ENCODE measurements at regions not wholly inside any gene's neighbourhood (a gene's known extent, or its start where the extent isn't known, plus 50 kb on each side); places are given as distances from the start of the nearest gene placed in this dataset.

GRCh38 chr11:107116358-107116757 lies 98.1 kb upstream of the GUCY1A2 start:
- BruUV-seq (replicated peaks), result no TSS peak
- ChIA-PET RAD21 (ENCODE audit: low non-redundant PET in 1 of 2, low total read pairs in 2 of 2, uncharacterized antibody in 2 of 2, unreplicated experiment in 2 of 2) (no interaction called here), POLR2A (no interaction called here), CTCF (no interaction called here)
- Histone ChIP-seq H3K79me2 (ENCODE audit: insufficient read depth, low read length) (no peaks in the 10 kb centered on the region), H3K27me3 (ENCODE audit: insufficient read depth, low read length) (no peaks in the 10 kb centered on the region), H3K9ac (ENCODE audit: low read length) (no peak overlapping the region), H3K27ac (ENCODE audit: low read depth, low read length) (no peak overlapping the region), H3K4me3 (replicated peaks in 1 of 2; ENCODE audit: low read depth in 1 of 2, low read length in 2 of 2) (no peak overlapping the region), H3K4me2 (ENCODE audit: low read length) (no peak overlapping the region), H3K4me1 (ENCODE audit: control insufficient read depth in 1 of 2, insufficient read depth in 2 of 2, low read length in 2 of 2) (no peaks in the 10 kb centered on the region), H3K36me3 (ENCODE audit: control insufficient read depth in 1 of 2, insufficient read depth in 2 of 2, low read length in 2 of 2) (no peaks in the 10 kb centered on the region), H2AFZ (ENCODE audit: low read depth, low read length, poor library complexity, severe bottlenecking) (no peak overlapping the region), H3K9me3 (ENCODE audit: control insufficient read depth in 1 of 2, insufficient read depth in 1 of 2, low read depth in 1 of 2, low read length in 2 of 2) (no peaks in the 10 kb centered on the region), H3K9me2 (ENCODE audit: insufficient read depth) (no peaks in the 10 kb centered on the region), H4K20me1 (ENCODE audit: insufficient read depth) (no peaks in the 10 kb centered on the region)
- DNase-seq (ENCODE audit: low read depth, low spot score), result no peak
- no peak for ATAC-seq
- TF ChIP-seq SP1 (IDR thresholded peaks at IDR 0.05; ENCODE audit: low read depth), result no peak
- no peak for TF ChIP-seq EGR1 (IDR thresholded peaks at IDR 0.05; ENCODE audit: low read depth)
- no peak for TF ChIP-seq ZNF274 (IDR thresholded peaks at IDR 0.05; ENCODE audit: low read depth, low read length)
- TF ChIP-seq FOSL1 (IDR thresholded peaks at IDR 0.05; ENCODE audit: low read depth), result no peak
- intact Hi-C loops (cut with micrococcal nuclease), result no loop called here

- H3K27ac ChIP-seq (ENCODE audit: low read depth, low read length), result no peak overlapping the region
- no peaks in the 10 kb centered on the region for H3K4me1 ChIP-seq (ENCODE audit: control insufficient read depth in 1 of 2, insufficient read depth in 2 of 2, low read length in 2 of 2)
- DNase-seq (ENCODE audit: low read depth, low spot score), result no peak
- no peak overlapping the region for H2AFZ ChIP-seq (ENCODE audit: low read depth, low read length, poor library complexity, severe bottlenecking)
- no peaks in the 10 kb centered on the region for H3K79me2 ChIP-seq (ENCODE audit: insufficient read depth, low read length)
- BruUV-seq (replicated peaks), result no TSS peak
- H4K20me1 ChIP-seq (ENCODE audit: insufficient read depth), result no peaks in the 10 kb centered on the region
- H3K9me2 ChIP-seq (ENCODE audit: insufficient read depth), result no peaks in the 10 kb centered on the region
- H3K27me3 ChIP-seq (ENCODE audit: insufficient read depth, low read length), result no peaks in the 10 kb centered on the region
- H3K36me3 ChIP-seq (ENCODE audit: control insufficient read depth in 1 of 2, insufficient read depth in 2 of 2, low read length in 2 of 2), result no peaks in the 10 kb centered on the region
- H3K4me3 ChIP-seq (replicated peaks in 1 of 2; ENCODE audit: low read depth in 1 of 2, low read length in 2 of 2), result no peak overlapping the region
- no peak overlapping the region for H3K4me2 ChIP-seq (ENCODE audit: low read length)
- H3K9ac ChIP-seq (ENCODE audit: low read length), result no peak overlapping the region
- H3K9me3 ChIP-seq (ENCODE audit: control insufficient read depth in 1 of 2, insufficient read depth in 1 of 2, low read depth in 1 of 2, low read length in 2 of 2), result no peaks in the 10 kb centered on the region
- POLR2A ChIA-PET, result no interaction called here
- no peak for ATAC-seq
- RAD21 ChIA-PET (ENCODE audit: low non-redundant PET in 1 of 2, low total read pairs in 2 of 2, uncharacterized antibody in 2 of 2, unreplicated experiment in 2 of 2), result no interaction called here
- intact Hi-C loops (cut with micrococcal nuclease), result no loop called here
- CTCF ChIA-PET, result no interaction called here
- TF ChIP-seq ELF1 (IDR thresholded peaks at IDR 0.05; ENCODE audit: borderline replicate concordance, low read depth), result no peak
- TF ChIP-seq MAX (IDR thresholded peaks at IDR 0.05), result no peak
- no peak for TF ChIP-seq YY1 (IDR thresholded peaks at IDR 0.05; ENCODE audit: extremely low read depth, insufficient replicate concordance, low read depth, low read length)
- no peak for TF ChIP-seq TCF7L2 (IDR thresholded peaks at IDR 0.05; ENCODE audit: borderline replicate concordance, extremely low read depth, insufficient read depth, insufficient read length)
- TF ChIP-seq CEBPB (IDR thresholded peaks at IDR 0.05; ENCODE audit: low read depth), result no peak
- TF ChIP-seq CBX3 (IDR thresholded peaks at IDR 0.05; ENCODE audit: low read depth), result no peak
- TF ChIP-seq JUND (IDR thresholded peaks at IDR 0.05), result no peak
- TF ChIP-seq SRF (IDR thresholded peaks at IDR 0.05; ENCODE audit: low read depth), result no peak
- TF ChIP-seq REST (IDR thresholded peaks at IDR 0.05; ENCODE audit: low read depth), result no peak
- TF ChIP-seq ZBTB33 (IDR thresholded peaks at IDR 0.05; ENCODE audit: extremely low read depth, insufficient replicate concordance, low read length), result no peak
- TF ChIP-seq FOSL1 (IDR thresholded peaks at IDR 0.05; ENCODE audit: low read depth), result no peak
- no peak for TF ChIP-seq POLR2A (IDR thresholded peaks at IDR 0.05; ENCODE audit: borderline replicate concordance, extremely low read depth, insufficient read depth, insufficient read length)
- TF ChIP-seq RAD21 (IDR thresholded peaks at IDR 0.05; ENCODE audit: low read depth), result no peak
- TF ChIP-seq EGR1 (IDR thresholded peaks at IDR 0.05; ENCODE audit: low read depth), result no peak
Observed at GRCh38 chr11:107102692-107103477, 84.6 kb upstream of the GUCY1A2 start.
